Activated CD4-positive, alpha-beta T cell treated with anti-CD3 and anti-CD28 coated beads, Interleukin-2, amount 50 U/mL, for 24 hours (primary cell): ENCODE measurements at regions not wholly inside any gene's neighbourhood (a gene's known extent, or its start where the extent isn't known, plus 50 kb on each side); places are given as distances from the start of the nearest gene placed in this dataset.

Experiments
- DNase-seq, 2 donors: peaks; one replicate each; pipeline ENCODE4 v3.0.0-alpha.2; 2020; ENCODE audit warnings: low read depth in 1 of 2, low spot score in 1 of 2

GRCh38 chr7:67807826-67808225 is 811.2 kb downstream of the TYW1 start:
- no peak for DNase-seq

- DNase-seq, result no peak
Measured at GRCh38 chr7:67809586-67809985, 813.0 kb downstream of the TYW1 start.

GRCh38 chr7:67813621-67814292 is 817.1 kb downstream of the TYW1 start:
- no peak for DNase-seq

- no peak for DNase-seq
Measured at GRCh38 chr7:67817481-67817880, 820.8 kb downstream of the TYW1 start.

GRCh38 chr7:67821116-67821515 is 824.5 kb downstream of the TYW1 start:
- no peak for DNase-seq

- no peak for DNase-seq
Measured at GRCh38 chr7:67823345-67823744, 826.7 kb downstream of the TYW1 start.

- no peak for DNase-seq
Measured at GRCh38 chr7:67825356-67825755, 828.7 kb downstream of the TYW1 start.

- no peak for DNase-seq
Measured at GRCh38 chr7:67841896-67842295, 845.3 kb downstream of the TYW1 start.

- no peak for DNase-seq
Measured at GRCh38 chr7:67842571-67842970, 845.9 kb downstream of the TYW1 start.

GRCh38 chr7:67843001-67843565 is 846.5 kb downstream of the TYW1 start:
- DNase-seq, result no peak

- no peak for DNase-seq
Measured at GRCh38 chr7:67843615-67844014, 847.0 kb downstream of the TYW1 start.

GRCh38 chr7:67847092-67847787 is 850.6 kb downstream of the TYW1 start:
- DNase-seq, result no peak

GRCh38 chr7:67854221-67855178 is 857.9 kb downstream of the TYW1 start:
- DNase-seq, result no peak

GRCh38 chr7:67855322-67855721 is 858.7 kb downstream of the TYW1 start:
- DNase-seq, result no peak

- no peak for DNase-seq
Measured at GRCh38 chr7:67856046-67856445, 859.4 kb downstream of the TYW1 start.

- no peak for DNase-seq
Measured at GRCh38 chr7:67857698-67858097, 861.1 kb downstream of the TYW1 start.

GRCh38 chr7:67858931-67859330 is 862.3 kb downstream of the TYW1 start:
- DNase-seq, result no peak

GRCh38 chr7:67863911-67864310 is 867.3 kb downstream of the TYW1 start:
- no peak for DNase-seq

- no peak for DNase-seq
Measured at GRCh38 chr7:67866054-67866453, 869.4 kb downstream of the TYW1 start.

- DNase-seq, result no peak
Measured at GRCh38 chr7:67866812-67867211, 870.2 kb downstream of the TYW1 start.

GRCh38 chr7:67870396-67870795 is 873.8 kb downstream of the TYW1 start:
- no peak for DNase-seq
